ENCODE measurements at regions not wholly inside any gene's neighbourhood (a gene's known extent, or its start where the extent isn't known, plus 50 kb on each side); places are given as distances from the start of the nearest gene placed in this dataset.
"Not testable (repeated sequence)": the region's sequence is repeated elsewhere in the genome, so short reads cannot be mapped to it uniquely, and the experiment has no call there.

DNA sequence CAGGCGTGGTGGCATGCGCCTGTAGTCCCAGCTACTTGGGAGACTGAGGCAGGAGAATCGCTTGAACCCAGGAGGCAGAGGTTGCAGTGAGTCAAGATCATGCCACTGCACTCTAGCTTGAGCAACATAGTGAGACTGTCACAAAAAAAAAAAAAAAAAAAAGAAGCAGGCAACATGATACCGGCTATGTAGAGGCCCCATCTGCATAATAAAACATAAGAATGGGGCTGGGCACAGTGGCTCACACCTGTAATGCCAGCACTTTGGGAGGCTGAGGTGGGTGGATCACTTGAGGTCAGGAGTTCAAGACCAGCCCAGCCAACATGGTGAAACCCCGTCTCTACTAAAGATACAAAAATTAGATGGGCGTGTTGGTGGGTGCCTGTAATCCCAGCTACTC, 304.7 kb downstream of the GJA1 start:
- TF ChIP-seq, protein P1, sequence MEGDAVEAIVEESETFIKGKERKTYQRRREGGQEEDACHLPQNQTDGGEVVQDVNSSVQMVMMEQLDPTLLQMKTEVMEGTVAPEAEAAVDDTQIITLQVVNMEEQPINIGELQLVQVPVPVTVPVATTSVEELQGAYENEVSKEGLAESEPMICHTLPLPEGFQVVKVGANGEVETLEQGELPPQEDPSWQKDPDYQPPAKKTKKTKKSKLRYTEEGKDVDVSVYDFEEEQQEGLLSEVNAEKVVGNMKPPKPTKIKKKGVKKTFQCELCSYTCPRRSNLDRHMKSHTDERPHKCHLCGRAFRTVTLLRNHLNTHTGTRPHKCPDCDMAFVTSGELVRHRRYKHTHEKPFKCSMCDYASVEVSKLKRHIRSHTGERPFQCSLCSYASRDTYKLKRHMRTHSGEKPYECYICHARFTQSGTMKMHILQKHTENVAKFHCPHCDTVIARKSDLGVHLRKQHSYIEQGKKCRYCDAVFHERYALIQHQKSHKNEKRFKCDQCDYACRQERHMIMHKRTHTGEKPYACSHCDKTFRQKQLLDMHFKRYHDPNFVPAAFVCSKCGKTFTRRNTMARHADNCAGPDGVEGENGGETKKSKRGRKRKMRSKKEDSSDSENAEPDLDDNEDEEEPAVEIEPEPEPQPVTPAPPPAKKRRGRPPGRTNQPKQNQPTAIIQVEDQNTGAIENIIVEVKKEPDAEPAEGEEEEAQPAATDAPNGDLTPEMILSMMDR (IDR thresholded peaks at IDR 0.05): not testable (repeated sequence)
- TF ChIP-seq POLR2A (IDR thresholded peaks at IDR 0.05; ENCODE audit: low read depth): not testable (repeated sequence)
